NCI-H82 (cell line): ENCODE measurements at regions not wholly inside any gene's neighbourhood (a gene's known extent, or its start where the extent isn't known, plus 50 kb on each side); places are given as distances from the start of the nearest gene placed in this dataset.
A peak's percentile ranks its signal among the peaks of the same experiment; 100 is the strongest.
"Not testable (repeated sequence)": the region's sequence is repeated elsewhere in the genome, so short reads cannot be mapped to it uniquely, and the experiment has no call there.

ENCODE experiments used
- DNase-seq: peaks from one replicate; lab custom pipeline; 2025; lab: John Stamatoyannopoulos, UW

DNA sequence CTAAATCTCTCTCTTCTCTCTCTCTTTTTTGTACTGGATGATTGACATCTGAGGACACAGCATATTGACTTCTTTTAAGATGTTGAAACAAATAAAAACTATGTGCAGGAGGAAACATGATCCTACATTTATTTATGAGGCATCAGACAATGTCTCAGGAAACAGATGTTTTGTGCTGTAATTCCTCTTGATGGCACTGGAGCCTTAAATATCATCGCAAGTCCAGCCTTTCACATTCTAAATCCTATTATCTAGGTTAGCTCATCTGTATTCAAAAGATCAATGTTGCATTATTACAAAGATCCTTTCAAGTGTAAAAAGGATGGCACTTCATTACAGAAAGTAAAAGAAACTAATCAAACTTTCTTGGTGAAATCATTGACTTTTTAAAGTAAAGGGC, 63.9 kb downstream of the MAT2B start:
- peak; percentile 77 for DNase-seq

DNA sequence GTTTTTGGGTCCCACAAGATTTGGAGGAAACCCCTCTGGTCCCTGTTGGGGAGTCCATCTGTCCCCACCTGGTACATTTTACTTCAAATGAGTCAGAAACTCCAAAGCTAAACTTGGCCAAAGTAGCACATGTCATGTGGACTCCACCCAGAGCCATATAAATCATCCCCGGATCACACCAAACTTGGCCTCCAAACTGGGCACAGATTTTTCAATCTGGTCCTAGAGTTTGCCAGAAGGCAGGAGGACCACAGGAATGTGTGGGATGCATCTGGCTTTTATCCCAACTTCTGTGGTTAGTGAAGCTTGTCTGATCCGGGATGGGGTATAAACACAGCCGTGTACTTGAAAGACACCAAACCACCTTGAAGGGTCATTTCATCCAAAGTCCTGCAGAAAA, 66.3 kb downstream of the MAT2B start:
- DNase-seq = peak; percentile 80

DNA sequence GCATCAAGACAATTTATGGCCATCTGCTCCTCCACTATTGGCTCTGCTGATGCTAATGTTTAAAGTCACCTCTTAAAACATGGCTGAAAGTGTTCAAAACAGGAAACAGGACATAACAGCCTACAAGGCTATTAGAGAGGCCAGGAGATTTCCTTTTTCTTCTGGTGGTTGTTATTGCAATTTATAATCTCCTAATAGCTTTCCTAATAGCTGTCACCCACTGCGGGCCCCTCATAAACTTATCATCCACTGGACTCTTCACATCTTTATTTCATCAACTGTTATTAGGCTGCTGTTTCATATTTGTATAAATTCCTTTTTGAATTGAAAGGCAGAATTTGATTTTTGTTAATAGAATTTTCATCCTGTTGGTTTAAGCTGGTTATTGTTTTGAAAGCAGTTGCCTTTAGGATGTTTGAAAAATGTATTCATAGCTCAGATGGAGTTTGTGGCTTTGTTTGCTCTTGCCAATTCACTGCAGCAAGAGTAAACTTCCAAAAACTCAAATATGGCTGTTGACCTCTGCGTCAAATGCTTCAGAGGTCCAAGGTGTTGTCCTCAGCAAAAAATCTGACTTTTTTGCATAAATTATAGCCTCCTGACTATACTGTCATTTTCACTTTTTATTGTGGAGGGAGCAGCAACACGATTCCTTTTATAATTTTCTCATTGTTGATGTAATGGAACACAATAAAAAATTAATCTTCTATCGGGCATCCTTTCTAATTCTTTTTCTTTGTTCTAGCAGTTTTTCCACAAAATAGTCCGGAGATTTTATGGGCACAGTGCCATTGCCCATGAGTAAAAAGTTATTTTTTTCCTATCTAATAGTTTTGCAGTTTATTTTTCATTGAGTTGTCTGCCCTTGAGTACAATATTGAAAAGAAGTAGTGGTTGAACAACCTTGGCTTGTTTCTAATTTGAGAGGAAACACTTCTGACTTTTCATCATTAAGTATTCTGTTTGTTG, 69.3 kb downstream of the MAT2B start:
- DNase-seq = peak; percentile 41

DNA sequence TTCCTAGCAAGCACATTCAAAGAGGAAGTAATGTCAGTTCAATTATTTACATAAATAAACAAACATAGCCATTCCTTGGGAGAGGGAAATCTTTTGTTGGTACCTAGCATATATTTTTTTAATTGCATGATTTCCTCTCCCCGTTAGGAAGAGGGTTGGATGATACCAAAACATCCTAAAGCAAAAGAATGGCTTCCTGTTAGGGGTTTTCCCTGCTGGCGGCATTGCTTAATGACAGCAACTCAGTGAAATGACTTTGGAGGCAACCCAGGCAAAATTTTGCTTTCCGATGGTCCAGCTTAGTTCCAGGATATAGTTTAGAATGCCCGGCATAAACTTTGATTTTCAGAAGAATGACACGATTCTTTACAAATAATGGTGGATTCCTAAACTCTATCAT, 73.2 kb downstream of the MAT2B start:
- no peak for DNase-seq

DNA sequence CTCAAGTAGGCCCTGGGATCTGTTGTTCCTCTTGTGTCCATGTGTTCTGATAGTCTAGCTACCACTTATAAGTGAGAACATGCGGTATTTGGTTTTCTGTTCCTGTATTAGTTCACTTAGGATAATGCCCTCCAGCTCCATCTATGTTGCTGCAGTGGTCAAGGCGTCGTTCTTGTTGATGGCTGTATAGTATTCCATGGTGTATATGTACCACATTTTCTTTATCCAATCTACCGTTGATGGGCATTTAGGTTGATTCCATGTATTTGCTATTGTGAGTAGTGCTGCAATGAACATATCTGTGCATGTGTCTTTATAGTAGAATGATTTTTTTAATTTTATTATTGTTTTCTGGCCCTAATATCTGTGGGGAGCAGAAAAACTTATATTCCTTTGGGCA, 74.3 kb downstream of the MAT2B start:
- DNase-seq = no peak

DNA sequence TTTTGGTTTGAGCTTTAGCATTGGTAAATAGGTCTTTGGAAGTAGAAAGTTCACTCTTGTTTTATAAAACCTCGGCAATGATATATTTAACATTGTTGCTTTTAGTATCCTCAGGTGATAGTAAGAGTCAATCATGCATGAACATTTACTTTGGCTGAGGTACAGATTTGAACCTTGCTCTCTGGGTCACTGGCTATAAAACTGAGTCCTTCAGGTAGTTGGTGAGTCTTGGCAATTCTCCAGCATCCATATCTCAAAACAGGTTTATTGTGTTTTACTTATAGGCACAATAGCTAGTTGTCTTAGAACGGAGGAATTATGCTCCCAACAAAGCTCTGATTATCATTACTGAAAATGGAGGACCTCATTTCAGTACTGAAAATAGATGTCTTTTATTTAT, 75.1 kb downstream of the MAT2B start:
- DNase-seq = peak; percentile 29

DNA sequence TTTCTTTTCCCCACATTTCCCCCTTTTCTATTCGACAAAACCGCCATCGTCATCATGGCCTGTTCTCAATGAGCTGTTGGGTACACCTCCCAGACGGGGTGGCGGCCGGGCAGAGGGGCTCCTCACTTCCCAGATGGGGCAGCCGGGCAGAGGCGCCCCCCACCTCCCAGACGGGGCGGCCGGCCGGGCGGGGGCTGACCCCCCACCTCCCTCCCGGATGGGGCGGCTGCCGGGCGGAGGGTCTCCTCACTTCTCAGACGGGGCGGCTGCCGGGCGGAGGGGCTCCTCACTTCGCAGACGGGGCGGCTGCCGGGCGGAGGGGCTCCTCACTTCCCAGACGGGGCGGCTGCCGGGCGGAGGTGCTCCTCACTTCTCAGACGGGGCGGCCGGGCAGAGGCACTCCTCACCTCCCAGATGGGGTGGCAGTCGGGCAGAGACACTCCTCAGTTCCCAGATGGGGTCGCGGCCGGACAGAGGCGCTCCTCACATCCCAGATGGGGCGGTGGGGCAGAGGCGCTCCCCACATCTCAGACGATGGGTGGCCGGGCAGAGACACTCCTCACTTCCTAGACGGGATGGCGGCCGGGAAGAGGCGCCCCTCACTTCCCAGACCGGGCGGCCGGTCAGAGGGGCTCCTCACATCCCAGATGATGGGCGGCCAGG, 78.2 kb downstream of the MAT2B start:
- not testable (repeated sequence) for DNase-seq

DNA sequence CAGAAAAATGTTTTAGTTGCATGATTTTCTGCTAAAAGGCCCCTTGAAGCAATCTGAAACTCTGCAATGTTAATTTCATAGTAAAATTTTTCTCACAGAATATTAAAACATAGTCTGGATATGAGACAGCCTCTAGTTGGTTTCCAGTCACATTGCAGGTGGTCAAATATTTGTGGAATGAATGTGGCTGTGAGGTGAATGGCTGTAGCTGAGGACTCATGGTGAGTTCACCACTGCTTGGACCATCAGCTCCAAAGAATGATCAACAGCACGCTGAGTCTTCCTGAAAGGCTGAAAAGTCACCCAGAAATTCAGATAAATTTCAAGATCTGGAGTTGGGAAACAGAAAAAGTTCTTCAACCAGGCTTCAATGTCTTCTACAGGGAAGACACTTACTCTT, 79.8 kb downstream of the MAT2B start:
- DNase-seq = no peak

DNA sequence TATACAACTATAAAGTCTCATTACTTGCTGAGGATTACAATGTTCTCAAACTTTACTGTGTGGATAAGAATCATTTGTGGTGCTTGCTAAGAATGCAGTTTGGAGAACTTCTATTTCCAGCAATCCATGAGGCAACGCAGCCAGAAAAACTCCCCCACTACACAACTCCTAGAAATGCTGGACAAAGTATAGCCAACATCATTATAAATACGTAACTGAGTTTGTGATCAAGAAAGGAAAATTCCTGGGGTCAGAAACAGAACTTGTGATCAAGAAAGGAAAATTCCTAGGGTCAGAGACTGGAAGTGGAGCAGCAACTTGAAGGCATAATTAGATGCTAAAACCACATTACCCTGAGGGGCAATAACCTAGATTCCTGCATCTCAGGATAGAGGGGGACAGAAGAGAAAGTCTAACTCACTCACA, 81.1 kb downstream of the MAT2B start:
- no peak for DNase-seq

DNA sequence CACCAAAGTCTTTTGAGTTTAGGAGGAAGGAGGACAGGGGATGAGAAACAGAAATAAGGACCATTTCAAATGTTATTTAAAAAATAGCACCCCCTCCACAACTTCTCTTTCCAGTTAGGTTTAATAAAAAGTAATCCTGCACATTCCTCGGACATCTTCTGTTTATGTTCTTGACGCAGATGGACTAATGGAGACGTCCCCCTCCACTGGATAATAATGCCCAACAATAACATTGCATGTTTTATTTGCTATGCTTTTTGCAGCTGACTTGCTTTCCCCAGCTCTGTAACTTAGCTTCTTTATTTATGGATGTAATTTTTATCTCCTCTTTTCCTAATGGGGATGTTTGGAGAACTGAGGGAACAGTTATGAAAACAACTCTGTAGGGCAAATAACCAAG, 89.5 kb downstream of the MAT2B start:
- no peak for DNase-seq

DNA sequence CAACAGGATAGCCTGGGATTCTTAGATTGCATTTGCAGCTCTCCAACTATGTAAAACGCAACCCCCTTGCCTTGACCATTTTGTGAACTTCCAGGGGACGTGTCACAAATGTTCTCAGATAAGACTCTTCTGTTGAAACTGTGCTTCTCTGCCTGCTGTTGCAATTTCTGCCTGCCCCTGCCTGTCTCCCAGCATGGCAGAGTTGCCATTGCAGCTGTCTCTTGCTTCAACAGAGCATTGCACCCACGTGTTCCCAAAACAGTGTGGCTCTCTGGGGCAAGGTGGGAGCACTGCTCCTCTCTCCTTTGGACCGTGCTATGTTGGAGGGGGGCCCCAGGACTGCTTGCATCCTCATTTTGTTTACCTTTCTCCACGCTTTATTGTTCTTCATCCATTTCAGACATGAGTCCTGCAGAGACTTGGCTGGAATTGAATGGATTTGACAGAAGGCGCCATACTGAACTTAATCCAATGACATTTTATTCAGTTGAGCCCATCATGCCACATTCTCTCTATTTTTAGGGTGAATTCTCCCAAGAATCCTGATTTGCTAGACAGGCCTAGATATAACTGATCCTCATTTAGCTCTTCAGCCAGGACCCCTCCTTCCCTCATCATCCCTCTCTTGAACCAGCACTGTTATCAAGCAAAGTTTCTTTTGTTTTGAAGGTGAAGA, 90.7 kb downstream of the MAT2B start:
- DNase-seq = peak; percentile 49

DNA sequence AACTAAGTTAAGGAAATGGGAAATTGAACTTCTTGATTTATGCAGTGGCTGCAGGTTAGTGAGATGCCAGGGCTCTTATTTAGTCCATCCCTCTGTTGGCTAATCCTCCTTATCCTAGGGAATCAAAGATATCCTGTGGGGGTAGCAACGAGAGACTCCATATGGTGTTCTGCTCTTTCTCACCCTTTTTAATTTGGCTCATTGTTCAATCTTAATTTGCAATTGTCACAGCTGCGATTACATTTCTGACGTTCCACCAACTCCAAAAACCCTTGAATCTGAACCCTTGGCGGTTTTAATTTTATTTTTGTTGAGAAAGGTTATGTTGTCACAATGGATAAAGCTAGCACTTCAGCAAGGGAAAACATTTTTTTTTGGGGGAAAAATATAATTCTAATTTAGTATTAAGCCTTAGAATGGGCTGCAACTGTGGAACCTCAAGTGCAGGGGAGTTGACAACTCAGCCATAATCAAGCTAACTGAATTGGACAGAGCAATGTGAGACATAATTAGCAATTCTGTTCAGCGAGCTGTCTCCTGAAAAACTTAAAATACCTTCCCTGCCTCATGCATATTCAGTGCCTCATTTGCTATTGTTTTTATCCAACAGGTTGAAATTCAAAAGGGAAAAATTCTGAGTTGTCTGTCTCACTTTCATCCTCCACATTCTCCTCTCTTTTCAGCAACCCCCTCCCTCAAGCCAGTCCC, 91.3 kb downstream of the MAT2B start:
- DNase-seq = peak; percentile 93

DNA sequence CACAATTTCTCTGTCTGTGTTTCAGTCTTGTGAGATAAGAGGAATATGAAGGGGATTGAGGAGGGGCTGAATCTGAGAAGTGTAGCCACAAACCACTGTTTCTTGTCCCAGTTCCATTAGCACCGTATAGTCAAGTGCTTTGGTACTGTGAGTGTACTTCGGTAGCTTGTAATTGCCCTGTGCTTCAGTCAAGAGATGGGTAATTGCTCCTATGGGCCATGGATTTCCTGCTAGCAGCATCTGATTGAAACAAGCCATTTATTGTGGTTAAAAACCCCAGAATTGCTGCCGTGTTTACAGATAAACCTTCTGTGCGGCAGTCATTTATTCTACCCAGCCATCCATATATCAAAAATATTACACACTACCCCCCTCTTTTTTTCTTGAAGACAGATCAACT, 98.6 kb downstream of the MAT2B start:
- DNase-seq = no peak

DNA sequence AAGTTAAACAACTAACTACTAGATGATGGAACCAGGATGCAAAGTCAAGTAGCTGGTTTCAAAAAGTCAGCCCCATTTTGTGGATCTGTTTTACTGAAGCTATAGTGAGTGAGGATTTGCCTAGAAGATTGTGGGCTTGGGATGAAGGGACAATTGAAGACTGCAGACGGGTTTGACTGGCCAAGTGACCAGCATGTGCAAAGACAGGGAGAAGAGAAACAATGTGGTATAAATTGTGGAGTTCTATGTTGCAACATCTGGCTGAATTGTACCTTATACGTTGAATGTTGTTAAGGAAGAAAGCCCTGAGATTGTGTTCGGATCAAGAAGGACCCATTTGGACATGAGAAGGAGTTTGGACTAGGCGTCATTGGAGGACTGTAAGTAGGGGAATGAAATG, 101.8 kb downstream of the MAT2B start:
- no peak for DNase-seq

DNA sequence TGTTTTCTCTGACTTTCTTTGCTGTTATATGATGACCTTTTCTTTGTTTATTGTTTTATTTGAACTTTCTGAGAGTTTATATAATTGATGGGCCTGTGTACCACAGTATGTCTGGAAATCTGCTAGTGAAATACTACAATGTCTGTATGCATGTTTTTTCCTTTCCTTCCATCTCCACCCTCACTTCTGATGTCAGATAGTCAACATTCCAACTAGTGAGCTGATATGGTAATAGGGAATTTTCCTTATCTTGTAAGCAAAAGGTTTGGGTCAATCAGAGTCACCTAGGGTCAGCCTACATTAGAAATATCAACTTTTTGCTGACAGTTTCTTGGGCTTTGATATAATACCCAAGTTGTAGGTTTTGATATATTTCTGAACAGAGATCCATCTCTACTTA, 103.2 kb downstream of the MAT2B start:
- DNase-seq = no peak

DNA sequence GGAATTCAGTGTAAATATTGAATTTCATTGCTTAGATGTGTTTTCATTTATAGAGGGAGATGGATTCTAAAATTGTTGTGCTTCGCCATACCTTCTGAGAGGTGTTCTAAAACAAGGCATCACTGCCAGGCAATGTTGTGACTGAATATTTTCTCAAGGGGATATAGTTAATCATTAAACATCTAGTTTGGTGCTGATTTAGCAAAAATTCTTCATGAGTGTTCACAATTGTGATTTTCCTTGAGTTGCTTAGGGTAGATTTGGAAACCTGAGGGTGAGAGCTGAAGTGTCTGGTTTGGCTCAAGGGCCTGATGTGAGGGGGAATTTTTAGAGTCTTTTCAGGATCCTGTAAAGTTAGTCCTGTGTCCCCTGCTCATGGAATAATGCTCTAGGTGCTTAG, 104.5 kb downstream of the MAT2B start:
- no peak for DNase-seq

DNA sequence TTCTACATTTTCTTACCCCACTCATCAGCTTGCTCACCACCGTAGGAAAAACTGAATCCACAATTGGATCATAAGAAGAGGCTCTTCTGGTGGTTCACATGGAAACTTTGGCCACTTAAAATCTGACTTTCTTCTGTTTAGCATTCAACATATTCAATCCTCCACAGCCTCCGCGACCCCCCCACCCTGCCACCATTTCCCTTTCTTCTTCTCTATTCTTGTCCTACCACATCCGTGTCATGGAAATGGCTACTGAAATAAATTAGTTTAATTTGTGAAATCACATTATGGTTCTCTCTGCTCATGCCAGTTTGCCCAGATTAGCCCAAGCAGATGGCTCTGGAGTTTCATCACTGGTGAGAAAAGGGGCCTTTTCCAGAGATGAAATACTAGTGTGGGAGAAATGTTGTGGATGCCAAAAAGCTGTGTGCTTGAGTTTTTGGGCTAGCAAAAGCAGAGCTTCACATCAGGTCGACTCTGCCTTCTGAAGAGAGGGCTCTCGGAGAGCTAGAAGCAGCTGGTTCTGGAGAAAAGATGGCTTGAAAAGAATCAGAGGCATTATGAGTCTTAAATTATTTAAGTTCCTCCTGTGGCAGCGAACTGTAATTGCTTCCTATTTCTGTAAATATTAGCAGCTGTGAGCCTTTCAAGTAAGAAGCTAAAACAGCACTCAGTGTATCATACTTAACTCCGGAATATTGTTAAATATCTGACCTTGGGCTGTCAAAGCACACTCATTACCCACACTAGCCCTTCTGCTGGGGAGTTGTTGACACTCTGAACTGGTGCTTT, 107.1 kb downstream of the MAT2B start:
- peak; percentile 54 for DNase-seq

DNA sequence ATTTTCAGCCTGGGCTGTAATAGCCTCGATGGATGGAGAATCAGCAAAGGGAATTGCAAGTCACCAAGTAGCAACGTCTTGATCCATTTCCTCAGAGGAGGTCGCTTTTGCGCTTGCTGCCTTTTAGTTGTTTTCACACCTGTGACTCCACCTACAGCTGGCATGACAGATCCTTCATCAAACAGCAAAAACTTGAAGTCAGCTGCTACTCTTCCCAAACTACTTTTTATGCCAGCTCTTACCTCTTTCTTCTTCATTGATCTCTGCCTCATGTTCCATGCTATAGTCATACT, 107.7 kb downstream of the MAT2B start:
- DNase-seq = no peak

DNA sequence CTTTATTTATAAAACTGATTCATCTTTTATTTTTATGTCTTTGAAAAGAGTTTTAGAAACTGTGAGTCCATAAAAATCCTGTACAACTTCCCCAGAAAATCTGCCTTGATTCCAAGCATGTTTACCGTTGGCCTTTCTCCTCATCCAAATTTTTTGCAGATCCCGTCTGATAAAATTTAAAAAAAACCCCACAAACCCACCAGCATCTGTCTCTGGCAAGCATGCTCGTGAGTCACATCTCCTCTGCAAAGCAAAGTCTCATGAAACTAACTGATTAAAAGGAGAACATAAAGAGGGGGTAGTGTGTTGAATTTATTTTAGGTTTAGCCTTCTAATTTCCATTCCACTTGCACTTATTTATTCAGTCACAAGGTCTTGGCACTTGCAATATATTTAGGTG, 109.4 kb downstream of the MAT2B start:
- no peak for DNase-seq

DNA sequence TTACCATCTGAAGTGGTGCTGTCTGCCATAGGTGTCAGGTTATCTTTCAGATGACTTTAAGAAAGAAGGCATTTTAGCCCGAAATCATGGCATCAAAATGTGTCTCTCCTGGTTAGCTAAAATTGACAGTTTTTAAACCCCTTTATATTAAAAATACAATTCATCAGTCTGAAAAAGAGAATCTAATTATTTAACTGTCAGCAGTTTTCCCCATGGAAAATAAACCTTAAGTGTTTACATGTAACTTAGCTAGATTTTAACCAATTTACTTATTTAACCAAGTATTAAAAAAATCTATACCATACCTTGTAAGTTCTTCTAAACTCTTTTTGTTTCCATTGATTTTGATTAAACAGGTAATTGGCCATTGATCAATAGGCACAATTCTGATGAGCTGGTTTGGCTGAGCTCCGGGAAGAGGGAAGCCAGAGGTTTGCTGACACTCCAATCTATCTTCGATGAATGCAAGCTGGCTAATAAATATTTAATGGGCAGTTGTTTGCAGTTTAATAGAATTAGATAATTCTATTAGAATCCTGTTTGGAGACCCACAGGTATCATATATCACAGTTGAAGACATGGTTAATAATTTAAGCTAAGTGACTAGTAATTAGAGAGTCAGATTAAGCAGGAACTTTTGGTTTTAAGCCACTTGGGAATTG, 114.0 kb downstream of the MAT2B start:
- no peak for DNase-seq

DNA sequence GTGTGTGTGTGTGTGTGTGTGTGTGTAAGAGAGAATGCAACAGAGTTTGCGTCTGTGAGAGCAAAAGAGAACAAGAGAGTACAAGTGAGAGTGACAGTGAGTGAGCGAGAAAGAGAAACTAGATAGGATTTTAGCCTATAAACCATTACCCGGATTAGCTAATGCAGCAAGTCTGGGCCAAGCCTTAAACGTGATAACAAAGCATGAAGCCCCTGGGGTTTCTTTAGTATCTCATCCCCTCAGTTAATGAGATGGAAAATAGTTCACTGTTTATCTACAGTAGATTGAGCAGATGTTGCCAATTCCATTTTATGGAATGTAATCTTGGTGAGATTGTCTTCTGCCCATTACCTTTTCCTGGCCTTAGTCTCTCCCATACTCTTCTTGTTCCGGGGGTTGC, 114.5 kb downstream of the MAT2B start:
- peak; percentile 97 for DNase-seq
